HG03097 (cell line): ENCODE measurements at regions not wholly inside any gene's neighbourhood (a gene's known extent, or its start where the extent isn't known, plus 50 kb on each side); places are given as distances from the start of the nearest gene placed in this dataset.
A peak's percentile ranks its signal among the peaks of the same experiment; 100 is the strongest.

Source experiments
- ATAC-seq: cut with Tn5 transposase; IDR thresholded peaks from one replicate; pipeline ENCODE4 v1.9.1; 2021; ENCODE audit not compliant: unreplicated experiment, low FRiP score

DNA sequence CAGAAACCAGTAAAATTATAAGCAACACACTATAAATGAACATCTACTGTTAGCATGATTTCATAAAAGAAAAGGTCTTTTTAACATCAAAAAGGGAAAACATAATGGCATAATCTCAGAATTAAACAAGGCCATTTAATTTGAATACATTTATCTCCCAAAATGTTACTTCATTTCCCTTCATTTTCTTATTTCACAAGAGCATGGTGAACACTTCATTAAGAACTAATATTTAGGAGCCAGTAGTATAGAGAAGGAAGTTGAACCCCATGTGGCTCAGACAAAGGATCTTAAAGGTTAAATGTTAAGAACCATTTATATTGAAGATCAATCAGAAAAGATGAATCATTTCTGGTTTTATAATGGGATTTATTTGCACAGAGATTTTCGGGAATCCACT is 981.7 kb downstream of the TTLL7 start:
- ATAC-seq, result no peak

DNA sequence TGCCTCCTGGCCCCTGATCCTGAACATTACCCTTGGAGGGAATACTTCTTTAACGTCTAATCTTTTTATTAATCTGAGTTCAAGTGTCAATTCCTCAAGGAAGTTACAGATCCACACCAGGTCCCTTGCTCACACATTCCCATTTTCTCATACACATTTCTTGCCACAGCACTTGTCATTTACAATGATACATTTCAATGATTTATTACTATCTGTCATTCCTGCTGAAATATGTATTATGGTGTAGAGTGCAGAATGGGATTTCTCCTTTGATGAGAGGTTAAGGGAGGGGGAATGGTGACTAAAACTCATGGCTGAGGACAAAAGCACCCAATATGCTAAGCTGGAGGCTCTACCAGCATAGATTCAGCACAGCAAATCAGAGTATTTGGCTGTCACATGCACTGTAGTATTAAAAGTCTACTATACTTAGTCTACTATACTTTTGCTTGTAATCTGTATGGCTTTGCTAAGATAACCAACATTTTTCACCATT is 982.5 kb downstream of the TTLL7 start:
- no peak for ATAC-seq

DNA sequence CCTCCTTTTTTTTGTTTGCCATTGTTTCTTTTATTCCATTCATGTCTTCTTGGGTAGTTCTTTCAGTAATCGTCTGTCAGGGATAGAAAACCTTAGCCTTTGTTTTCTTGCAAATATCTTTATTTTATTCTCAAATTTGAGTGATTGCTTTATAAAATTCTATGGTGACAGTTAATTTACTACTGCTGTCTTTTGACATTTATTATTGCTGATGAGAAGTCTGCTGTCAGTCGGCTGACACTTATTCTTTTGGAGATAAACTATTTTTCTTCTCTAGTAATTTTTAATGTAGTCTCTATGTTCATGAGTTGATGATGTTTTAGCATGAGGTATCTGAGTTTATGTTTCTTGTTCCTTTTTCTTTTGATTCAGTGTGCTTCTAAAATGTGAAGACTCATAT is 983.8 kb downstream of the TTLL7 start:
- ATAC-seq, result no peak

DNA sequence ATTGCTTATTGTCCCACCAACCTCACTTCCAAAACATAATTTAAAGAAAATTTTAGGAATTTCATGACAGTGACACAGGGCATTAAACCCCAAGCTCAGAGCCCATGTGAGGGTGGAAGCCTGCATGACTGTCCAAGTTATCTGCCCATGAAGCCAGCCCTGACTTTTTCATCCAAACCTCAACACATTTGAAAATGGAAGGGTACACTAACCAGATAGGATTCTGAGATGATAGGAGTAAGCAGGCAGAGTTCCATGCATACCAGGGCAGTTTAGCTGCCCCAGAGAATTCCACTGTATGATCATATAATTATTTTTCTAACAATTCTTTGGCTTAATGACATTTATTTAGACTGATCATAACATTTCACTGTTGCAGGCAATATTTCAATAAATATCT is 986.0 kb downstream of the TTLL7 start:
- no peak for ATAC-seq

DNA sequence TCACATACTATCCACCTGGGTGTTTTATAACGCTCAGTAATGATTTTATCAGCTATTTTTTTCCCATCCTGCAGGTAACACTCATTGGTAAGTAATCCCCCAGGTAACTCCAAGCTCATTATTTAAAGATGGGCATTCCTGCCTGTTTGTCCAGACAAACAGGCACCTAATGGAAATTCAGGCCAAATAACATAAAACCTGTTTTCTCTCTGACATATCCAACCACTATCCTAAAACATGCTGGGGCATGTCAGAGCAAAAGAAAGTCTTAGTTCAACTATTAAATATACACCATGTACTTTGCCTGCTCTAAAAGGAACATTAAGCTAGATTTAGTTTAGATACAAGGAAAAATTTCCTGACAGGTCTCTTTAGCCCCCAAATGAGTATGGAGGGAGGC is 987.7 kb downstream of the TTLL7 start:
- no peak for ATAC-seq

DNA sequence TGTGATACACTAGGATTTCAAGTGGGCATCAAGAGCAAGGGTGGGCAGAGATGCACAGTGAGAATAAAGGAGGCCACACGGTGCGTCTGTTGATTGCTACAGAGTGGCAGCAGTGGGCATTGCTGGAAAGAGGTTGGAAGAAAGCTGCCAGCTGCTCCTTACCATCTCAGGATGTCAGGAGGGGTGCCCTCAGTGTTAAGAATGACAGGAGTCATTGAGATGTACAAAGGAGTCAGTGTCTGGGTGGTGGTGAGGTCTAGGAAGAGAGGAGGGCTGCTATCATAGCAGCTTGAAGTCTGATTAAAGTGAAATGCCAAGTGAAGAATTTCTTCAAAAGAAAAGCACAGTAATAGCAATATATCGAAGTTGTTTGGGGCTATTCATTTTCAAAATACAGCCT is 992.7 kb downstream of the TTLL7 start:
- ATAC-seq, result no peak

DNA sequence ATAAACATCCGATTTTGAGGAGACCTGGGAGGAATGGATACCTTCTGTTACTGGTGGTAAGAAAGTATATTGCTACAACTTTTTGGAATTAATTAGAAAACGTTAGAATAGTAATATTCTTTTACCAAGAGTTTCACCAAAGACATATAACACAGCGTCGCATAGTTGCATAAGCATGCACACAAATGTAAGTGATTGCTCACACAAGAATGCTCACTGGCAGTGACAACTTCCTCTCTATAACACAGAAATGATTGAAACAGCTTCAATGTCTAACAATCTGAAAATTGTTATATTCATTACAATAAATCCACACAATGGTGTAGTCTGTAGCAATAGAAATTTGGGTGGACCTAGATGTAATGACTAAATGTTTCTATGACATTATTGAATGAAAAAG is 998.6 kb downstream of the TTLL7 start:
- no peak for ATAC-seq

DNA sequence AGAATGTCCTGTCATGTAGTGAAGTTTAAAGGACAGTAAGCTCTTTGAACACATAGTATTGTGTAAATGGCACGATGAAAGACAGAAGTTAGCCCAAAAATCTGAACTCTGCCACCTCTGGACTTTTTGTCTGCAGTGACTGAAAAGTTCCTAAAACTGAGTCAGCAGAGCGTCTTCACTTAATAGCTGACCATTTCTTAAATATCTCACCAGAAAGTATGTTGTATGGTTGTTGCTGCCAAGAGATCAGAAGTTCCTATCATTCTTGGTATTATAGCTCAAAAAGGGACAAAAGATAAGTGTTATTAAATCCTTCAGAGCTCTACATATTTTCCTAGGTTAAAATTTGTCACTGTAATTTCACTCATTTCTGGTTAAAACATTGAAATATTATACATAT is 1003.0 kb downstream of the TTLL7 start:
- no peak for ATAC-seq

DNA sequence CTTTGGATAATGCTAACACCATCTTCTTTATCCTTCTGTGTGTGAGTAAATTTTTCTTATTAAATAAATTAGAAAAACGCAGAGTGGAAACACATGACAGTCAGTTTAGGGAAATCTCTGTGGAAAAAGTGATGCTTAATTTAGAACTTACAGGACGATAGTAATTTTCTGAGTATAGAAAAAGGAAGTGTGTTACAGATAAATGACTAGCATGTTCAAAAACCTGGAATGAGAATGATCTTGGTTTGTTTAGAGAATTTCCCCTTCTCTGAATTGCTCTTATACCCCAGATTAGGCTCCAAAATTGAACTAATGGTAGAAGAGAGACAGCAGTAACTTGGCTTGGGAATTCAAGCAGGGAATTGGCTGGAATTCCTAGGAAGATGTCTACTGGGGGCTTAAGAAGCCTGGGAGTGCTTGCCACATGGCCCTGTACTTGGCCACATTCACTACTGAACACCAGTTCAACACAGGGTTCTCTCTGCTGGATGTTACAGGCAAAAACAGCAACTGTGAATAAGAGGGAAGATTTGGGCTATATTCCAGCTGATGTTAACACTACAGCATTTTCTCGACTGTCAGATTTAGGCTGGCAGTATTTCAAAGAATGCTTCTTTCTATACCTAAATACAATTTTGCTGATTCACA is 1004.2 kb downstream of the TTLL7 start:
- no peak for ATAC-seq

DNA sequence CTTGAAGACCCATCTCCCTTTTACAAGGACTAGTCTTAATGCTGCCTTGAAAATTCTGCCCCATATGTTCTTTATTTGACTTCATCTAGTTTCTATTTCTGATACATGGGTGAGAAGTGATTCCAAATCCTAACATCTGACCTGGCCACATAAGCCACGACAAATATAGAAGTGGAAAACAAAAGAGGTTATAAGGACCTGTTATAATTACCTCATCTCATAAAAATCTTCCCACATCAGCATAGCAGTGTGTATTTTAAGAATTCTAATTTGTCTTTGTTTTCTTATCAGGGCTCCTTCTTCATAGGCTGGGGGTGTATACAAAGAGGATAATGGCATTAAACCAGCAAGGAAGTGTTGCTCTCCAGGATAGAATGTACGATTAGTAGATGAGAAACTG is 1007.4 kb downstream of the TTLL7 start:
- no peak for ATAC-seq

DNA sequence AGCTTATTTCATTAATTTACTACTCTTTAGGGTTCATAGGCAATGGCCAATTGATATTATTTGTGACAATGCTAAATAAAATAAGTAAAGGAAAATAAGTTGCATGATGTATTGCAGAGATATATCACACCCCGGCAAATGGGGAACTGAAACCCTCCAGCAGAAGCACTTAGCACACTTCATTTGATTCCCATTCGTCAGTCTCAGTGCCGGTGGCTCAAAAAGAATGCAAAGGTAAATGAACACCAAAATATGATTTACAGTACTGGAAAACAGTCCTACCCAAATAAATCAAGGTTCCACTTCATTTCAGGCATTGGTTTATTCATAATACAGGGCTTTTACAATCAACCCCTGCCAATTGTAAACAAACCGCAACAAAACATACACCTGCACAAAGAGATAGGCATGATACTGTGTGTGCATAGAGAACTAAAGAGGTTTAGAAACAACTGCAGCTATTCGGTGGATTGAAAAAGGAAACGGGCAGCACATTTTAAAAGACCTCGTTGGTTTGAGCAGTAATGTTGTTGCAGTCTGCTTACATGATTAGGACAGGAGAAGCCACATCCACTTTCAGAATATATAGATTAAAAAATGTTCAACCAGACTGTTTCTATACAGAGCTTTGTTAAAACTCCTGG is 1019.2 kb downstream of the TTLL7 start:
- peak; percentile 94 for ATAC-seq

DNA sequence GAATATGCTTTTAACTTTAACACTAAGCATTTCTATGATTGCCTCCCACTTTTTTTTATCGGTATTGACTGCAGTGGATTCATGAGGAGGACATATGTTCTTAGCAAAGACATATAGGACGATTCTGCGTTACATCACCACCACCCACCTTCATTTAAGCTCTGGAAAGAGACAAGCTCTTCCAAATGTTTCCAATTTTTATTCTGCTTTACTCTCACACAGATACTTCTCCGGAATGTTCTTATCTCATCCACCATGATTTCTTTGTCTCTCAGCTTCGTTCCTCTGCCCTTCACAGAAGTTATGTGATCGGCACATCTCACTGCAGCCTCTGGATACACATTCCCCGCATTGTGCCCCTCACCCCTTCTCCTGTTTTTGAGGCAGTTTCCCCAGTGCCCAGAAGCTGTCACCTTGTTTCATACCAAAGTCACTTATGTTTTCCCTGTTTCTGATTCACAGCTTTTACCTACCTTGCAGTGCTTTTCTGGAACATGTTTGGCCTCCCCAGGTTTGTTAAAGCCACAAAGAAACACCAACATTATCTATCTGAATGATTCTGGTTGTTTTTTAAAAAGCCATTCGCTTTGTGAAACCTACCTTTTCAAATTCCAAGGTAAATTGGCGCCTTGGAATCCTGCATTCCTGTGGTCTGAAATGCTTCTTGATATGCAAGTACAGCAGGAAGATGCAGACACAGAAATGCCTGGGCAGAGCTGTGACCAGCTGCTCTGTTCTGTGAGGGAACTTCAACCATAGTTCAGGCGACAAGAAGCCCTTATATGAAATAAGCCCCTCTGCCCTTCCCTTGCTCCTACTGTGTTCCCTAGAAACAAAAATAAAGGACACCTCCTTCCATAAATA is 1020.2 kb downstream of the TTLL7 start:
- no peak for ATAC-seq

DNA sequence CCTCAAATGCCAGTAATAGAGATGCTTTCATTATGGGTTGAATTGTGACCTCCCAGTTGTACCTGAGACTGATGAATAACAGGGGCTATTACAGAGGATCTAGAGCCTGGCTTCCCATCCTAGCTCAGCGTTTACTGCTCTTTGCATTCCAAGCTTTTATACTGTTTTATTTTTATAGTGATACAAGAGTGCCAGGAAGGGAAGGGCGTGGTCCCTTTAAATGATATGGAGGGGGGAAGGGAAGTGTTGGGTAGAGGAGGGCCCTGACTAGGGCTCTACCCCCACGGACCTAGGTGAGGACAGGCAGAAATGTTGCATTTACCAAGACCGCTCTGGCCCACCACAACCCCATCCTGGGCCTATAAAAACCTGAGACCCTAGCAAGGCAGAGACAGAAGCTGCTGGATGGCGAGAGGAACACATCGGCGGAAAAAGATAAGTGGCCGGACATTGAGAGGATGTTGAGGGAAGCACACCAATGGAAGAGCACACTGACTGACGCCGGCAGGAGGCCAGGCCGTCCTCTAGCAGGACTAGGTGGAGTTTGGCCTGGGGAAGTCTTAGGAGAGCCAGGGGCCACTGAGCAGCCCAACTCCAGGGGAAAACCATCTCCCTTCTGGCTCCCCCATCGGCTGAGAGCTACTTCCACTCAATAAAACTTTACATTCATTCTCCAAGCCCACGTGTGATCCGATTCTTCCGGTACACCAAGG is 1025.9 kb downstream of the TTLL7 start:
- ATAC-seq, result no peak

DNA sequence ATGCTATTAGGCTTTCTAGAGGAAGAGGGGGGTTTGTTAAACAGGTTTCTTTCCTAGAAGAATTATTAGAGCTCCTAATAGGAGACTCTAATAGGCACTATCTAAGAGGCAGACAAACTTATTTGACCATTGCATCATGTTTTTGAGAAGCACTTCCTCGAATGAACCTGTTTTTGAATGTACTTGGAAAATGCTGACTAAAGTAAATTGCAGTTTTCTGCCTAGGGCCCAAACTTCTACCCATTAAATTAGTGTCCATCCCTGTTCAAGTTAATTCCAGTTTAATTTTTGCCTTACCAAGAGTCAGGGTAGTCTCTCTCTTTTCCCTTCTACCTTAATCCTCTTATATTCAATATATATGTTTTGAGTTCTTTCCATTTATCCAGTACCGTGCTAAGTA is 1029.6 kb downstream of the TTLL7 start:
- no peak for ATAC-seq

DNA sequence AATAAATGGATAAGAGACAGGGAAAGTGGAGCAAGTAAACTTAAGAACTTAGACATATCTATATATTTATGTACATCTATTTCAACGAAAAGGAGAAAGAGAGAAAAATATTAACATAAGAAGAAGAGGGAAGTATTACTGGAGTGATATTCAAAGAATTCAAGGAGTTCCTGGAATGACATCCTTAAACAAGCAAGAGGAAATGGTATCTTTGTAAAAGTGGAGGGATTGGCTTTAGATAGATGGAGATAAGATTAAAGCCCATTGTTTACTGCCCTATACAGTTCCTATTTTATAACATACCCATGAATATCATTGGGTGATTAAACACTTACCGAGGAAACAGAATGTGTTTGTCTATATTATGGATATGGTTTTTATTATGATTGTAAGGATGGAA is 1036.3 kb downstream of the TTLL7 start:
- ATAC-seq, result no peak

DNA sequence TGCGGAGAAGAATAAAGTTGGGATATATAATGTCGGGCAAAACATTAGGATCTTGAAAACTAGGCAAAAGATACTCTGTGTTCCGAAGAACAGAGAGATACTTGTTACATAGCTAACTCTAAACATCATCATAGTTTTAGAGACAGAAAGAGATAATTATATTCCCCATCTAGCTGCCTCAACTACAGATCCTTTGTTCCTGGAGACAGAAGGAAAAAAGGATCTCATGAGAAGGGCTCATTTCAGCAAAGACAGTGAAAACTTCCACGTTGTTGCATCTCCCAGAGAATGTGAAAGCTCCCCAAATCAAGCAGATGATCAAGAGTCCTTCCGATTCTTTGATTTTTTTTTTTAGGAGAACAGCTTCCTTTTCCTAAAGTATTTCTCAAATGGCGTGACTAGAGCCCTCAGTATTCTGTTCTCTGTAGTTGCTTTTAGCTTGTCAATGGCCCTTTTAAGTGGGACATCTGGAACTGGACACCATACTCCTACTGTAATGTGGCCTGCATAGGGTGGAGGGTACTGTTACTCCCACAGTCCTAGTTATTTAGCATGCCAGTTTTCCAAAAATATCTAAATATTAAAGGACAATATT is 1048.2 kb downstream of the TTLL7 start:
- ATAC-seq, result no peak

DNA sequence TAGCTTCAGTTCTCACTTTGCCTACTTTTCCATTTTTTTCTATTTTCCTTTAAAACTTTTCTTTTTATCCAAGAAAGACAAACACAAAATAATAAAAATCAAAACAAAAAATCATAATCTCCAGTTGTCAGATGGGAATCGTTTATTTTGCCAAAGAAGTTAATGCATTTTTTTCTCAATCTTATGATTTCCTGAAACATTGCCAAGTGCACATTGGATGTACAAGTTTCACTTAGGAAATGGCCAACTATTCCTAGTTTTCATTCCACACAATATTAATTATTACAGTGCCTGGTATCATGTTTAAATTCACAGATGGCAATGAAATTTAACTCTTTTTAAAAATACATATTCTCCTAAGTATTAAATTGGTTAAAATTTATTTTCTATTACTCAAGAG is 1050.5 kb downstream of the TTLL7 start:
- ATAC-seq, result no peak

DNA sequence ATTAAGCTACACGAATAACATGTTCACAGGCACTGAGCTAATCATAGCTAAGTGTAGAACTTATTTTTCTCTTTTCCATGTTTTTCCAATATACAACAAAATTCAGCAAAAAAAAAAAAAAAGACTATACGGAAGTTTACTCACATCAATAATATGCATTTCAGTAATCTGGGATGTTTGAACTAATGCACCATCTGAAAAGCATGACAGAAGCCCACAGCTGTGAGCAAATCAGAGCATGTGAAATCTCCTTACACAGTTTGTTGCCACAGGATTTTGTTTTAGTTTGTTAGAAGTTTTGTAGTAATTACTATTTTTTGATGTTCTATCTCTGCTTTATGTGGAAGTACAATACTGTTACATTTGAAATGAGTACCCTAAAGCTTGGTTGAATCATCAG is 1051.7 kb downstream of the TTLL7 start:
- ATAC-seq, result no peak

DNA sequence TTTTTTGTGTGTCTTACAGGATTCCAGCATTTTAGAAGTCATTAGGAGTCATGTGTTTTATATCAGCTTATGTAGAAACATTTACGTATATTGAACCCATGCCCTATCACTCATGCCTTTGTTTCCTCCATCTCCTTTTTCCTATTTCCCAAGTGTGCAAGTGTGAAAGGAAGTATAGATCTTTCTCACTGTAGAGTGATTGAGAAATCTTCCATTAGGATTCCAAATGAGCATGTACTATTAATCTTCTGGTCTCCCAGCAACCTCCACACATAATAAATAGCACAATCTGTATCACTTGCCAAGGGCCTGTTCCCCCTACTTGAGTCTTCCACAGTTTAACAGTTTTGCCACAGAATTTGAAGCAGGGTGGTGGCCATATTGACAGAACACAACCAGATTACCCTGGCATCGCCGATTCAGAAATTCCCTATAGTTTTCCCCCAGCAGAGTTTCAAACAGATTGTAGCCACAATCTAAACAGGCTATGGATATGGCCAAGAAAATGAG is 1052.8 kb downstream of the TTLL7 start:
- ATAC-seq, result no peak

DNA sequence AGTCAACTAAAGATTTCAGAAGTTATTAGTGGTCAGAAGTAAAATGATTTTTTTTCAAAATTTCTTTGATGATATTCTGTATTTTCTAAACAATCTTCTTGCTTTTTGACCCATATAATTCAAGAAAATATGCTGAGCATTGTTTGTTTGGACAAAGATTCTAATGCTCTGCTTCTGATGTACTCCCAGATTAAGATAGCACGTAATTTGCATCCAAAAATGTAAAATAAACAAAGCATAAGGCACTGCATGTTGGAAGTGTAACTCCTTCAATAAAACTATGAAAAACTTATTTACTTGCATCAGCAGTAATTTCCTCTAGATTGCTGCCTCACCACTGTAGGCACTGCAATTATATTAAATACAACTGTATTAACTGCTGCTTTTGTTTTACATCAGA is 1054.1 kb downstream of the TTLL7 start:
- ATAC-seq, result no peak
